Uterus (tissue), 3 donors: ENCODE measurements at regions not wholly inside any gene's neighbourhood (a gene's known extent, or its start where the extent isn't known, plus 50 kb on each side); places are given as distances from the start of the nearest gene placed in this dataset.
A peak's percentile ranks its signal among the peaks of the same experiment; 100 is the strongest.

ENCODE experiments used
- DNase-seq, 2 donors: peaks; one replicate each; pipeline ENCODE4 v3.0.0-alpha.2; 2019 to 2020
- H3K27ac ChIP-seq, 2 donors: fragments of 200-600 bp; sonication (generic); 1 replicate in 1 of 2; 2 replicates in 1 of 2; pipeline ENCODE4 v1.5.1; 2016 to 2018
- H3K27me3 ChIP-seq, 2 donors: fragments of 200-600 bp; sonication (generic); one replicate each; pipeline ENCODE4 v1.5.1; 2018 to 2019; ENCODE audit warnings: control low read depth in 1 of 2
- H3K36me3 ChIP-seq, 2 donors: fragments of 200-600 bp; sonication (generic); one replicate each; pipeline ENCODE4 v1.5.1; 2019; ENCODE audit warnings: control low read depth in 1 of 2
- H3K4me1 ChIP-seq, 2 donors: fragments of 200-600 bp; sonication (generic); one replicate each; pipeline ENCODE4 v1.5.1; 2018 to 2019; ENCODE audit warnings: control low read depth in 1 of 2
- H3K4me3 ChIP-seq, 2 donors: fragments of 200-600 bp; sonication (generic); 1 replicate in 1 of 2; 2 replicates in 1 of 2; pipeline ENCODE4 v1.5.1; 2018 to 2019; ENCODE audit warnings: mild to moderate bottlenecking in 1 of 2
- H3K9me3 ChIP-seq, 2 donors: fragments of 200-600 bp; sonication (generic); one replicate each; pipeline ENCODE4 v1.5.1; 2019; ENCODE audit warnings: control low read depth in 1 of 2
- CTCF ChIP-seq, 4 experiments: fragments of 200-600 bp in 2 of 4; fragments of 450-650 bp in 2 of 4; sonication (generic) in 2 of 4; IDR thresholded peaks; one replicate each; pipeline ENCODE4 v1.5.1; 2016 to 2019; ENCODE audit warnings: antibody characterized with exemption in 4 of 4, mild to moderate bottlenecking in 2 of 4, moderate library complexity in 1 of 4
- POLR2A ChIP-seq, 2 donors: fragments of 450-650 bp; IDR thresholded peaks; one replicate each; pipeline ENCODE4 v1.6.1; 2016; ENCODE audit warnings: antibody characterized with exemption in 2 of 2, mild to moderate bottlenecking in 1 of 2, moderate library complexity in 1 of 2
- intact Hi-C: fragments of 100-400 bp; cut with DNase I; formaldehyde crosslinking; loops from one replicate; pipeline ENCODE4 v1.15.1; 2023; ENCODE audit warnings: low total_unique reads
- donor health status: DM: yes; HTN: yes; CAD: no.

DNA sequence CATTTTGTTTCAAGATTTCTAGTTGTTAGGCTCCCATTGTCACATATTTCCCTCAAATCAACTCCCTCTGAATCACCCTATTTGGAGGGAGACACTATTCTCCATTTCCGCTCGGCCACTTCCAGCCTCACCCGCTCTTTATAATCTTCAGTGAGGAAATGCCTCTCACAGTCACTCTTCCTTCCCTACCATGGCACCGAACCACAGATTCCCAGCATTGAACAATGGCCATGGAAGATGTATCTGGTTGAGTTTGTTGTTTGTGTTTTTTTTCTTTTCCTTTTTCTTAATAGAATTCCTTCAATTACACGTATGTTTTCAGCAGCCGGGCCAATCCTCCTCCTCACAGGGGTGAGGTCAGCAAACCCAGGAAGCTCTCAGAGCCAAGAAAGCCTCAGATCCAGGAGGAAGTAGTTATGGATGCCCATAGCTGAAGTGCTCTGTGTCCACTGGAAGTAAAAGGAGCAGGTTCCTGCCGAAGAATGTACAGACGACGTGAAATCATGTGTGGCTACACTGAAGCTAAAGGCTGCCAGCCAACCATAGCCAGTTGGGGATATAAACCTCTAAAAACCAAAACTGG lies 472.1 kb downstream of the FOXO1 start:
- peak overlapping the region; percentile 83 for H3K27ac ChIP-seq
- H3K9me3 ChIP-seq, result no peaks in the 10 kb centered on the region
- H3K27me3 ChIP-seq, result no peaks in the 10 kb centered on the region
- DNase-seq, result peak in 1 of 2 donors; percentile 51
- intact Hi-C loops, result no loop called here
- no peak overlapping the region for H3K4me3 ChIP-seq
- H3K36me3 ChIP-seq, result no peaks in the 10 kb centered on the region
- H3K4me1 ChIP-seq, result peaks cover 11% of the 10 kb centered on the region in 2 donors
- no peak for TF ChIP-seq CTCF (IDR thresholded peaks at IDR 0.05)
- no peak for TF ChIP-seq POLR2A (IDR thresholded peaks at IDR 0.05)

- Histone ChIP-seq H3K9me3 (no peaks in the 10 kb centered on the region), H3K4me3 (no peak overlapping the region), H3K27me3 (no peaks in the 10 kb centered on the region), H3K4me1 (peaks cover 0 to 6% of the 10 kb centered on the region in 2 donors), H3K36me3 (no peaks in the 10 kb centered on the region), H3K27ac (no peak overlapping the region)
- DNase-seq, result no peak
- TF ChIP-seq POLR2A (IDR thresholded peaks at IDR 0.05) (no peak), CTCF (IDR thresholded peaks at IDR 0.05) (no peak)
- intact Hi-C loops, result no loop called here
Measured at GRCh38 chr13:40197049-40197448, 469.4 kb downstream of the FOXO1 start.

GRCh38 chr13:40197936-40198595 lies 468.4 kb downstream of the FOXO1 start:
- Histone ChIP-seq H3K9me3 (no peaks in the 10 kb centered on the region), H3K4me3 (no peak overlapping the region), H3K4me1 (peaks cover 0 to 6% of the 10 kb centered on the region in 2 donors), H3K36me3 (no peaks in the 10 kb centered on the region), H3K27ac (no peak overlapping the region), H3K27me3 (no peaks in the 10 kb centered on the region)
- TF ChIP-seq CTCF (IDR thresholded peaks at IDR 0.05) (no peak), POLR2A (IDR thresholded peaks at IDR 0.05) (no peak)
- intact Hi-C loops, result no loop called here
- DNase-seq, result no peak

GRCh38 chr13:40200273-40200978 lies 466.0 kb downstream of the FOXO1 start:
- TF ChIP-seq CTCF (IDR thresholded peaks at IDR 0.05), result no peak
- no peak for TF ChIP-seq POLR2A (IDR thresholded peaks at IDR 0.05)

GRCh38 chr13:40204246-40204645 lies 462.2 kb downstream of the FOXO1 start:
- no peaks in the 10 kb centered on the region for H3K36me3 ChIP-seq
- intact Hi-C loops, result no loop called here
- no peaks in the 10 kb centered on the region for H3K27me3 ChIP-seq
- DNase-seq, result no peak
- TF ChIP-seq POLR2A (IDR thresholded peaks at IDR 0.05), result no peak
- TF ChIP-seq CTCF (IDR thresholded peaks at IDR 0.05), result no peak
- no peak overlapping the region for H3K4me3 ChIP-seq
- no peak overlapping the region for H3K27ac ChIP-seq
- H3K9me3 ChIP-seq, result no peaks in the 10 kb centered on the region
- H3K4me1 ChIP-seq, result no peaks in the 10 kb centered on the region

More at GRCh38 chr13:40200273-40200978, 466.0 kb downstream of the FOXO1 start:
- Histone ChIP-seq H3K36me3 (no peaks in the 10 kb centered on the region), H3K27ac (no peak overlapping the region), H3K4me3 (no peak overlapping the region), H3K9me3 (no peaks in the 10 kb centered on the region), H3K4me1 (no peaks in the 10 kb centered on the region), H3K27me3 (no peaks in the 10 kb centered on the region)
- DNase-seq, result no peak
- intact Hi-C loops, result no loop called here
